ENCODE measurements at regions not wholly inside any gene's neighbourhood (a gene's known extent, or its start where the extent isn't known, plus 50 kb on each side); places are given as distances from the start of the nearest gene placed in this dataset.

GRCh38 chr12:67884596-67884995 is 104.7 kb upstream of the IFNG-AS1 start:
- intact Hi-C loops (cut with micrococcal nuclease; ENCODE audit: unreplicated experiment): no loop called here
- ATAC-seq (no peak), FAIRE-seq (no peak), DNase-seq (ENCODE audit: low spot score) (no peak)
- Histone ChIP-seq H3K27me3 (ENCODE audit: control insufficient read depth in 1 of 2, insufficient read depth in 2 of 2, low read length in 2 of 2) (no peaks in the 10 kb centered on the region), H3K27ac (ENCODE audit: extremely low read length, insufficient read depth, low read length) (no peak overlapping the region), H3K79me2 (ENCODE audit: insufficient read depth, low read length) (no peaks in the 10 kb centered on the region), H2AFZ (ENCODE audit: low read length) (no peak overlapping the region), H3K4me1 (ENCODE audit: insufficient read depth, low read length) (no peaks in the 10 kb centered on the region), H3K9me3 (ENCODE audit: low read length) (no peaks in the 10 kb centered on the region), H3K9ac (ENCODE audit: insufficient read depth, low read depth, low read length) (no peak overlapping the region), H4K20me1 (ENCODE audit: insufficient read depth, low read length) (no peaks in the 10 kb centered on the region), H3K36me3 (replicated peaks in 1 of 2; ENCODE audit: control insufficient read depth in 1 of 2, insufficient read depth in 2 of 2, low read length in 2 of 2) (no peaks in the 10 kb centered on the region), H3K4me3 (replicated peaks in 1 of 3; ENCODE audit: insufficient read depth in 1 of 3, low read depth in 2 of 3, low read length in 3 of 3) (no peak overlapping the region), H3K4me2 (ENCODE audit: low read depth, low read length) (no peak overlapping the region)
- ChIA-PET CTCF (ENCODE audit: low intra/inter-chr PET ratio, low total read pairs) (no interaction called here), POLR2A (no interaction called here)
- in situ Hi-C loops (cut with HindIII; ENCODE audit: extremely low pct_ligation_motif_present, low pct_unique_long_range_greater_than_20kb): no loop called here
- TF ChIP-seq CEBPZ (IDR thresholded peaks at IDR 0.05; ENCODE audit: low read length): no peak
- no peak for TF ChIP-seq KLF9 (CRISPR knock-in tag; IDR thresholded peaks at IDR 0.05; ENCODE audit: low read depth)
- TF ChIP-seq TRIM24 (CRISPR knock-in tag; IDR thresholded peaks at IDR 0.05): no peak
- no peak for TF ChIP-seq ZNF281 (CRISPR knock-in tag; IDR thresholded peaks at IDR 0.05; ENCODE audit: borderline replicate concordance)
- no peak for TF ChIP-seq ZNF256 (CRISPR knock-in tag; conservative IDR thresholded peaks at IDR 0.05)
- no peak for TF ChIP-seq RAD51 (IDR thresholded peaks at IDR 0.05; ENCODE audit: borderline replicate concordance)
- TF ChIP-seq ZNF512B (CRISPR knock-in tag; IDR thresholded peaks at IDR 0.05; ENCODE audit: borderline replicate concordance): no peak
- TF ChIP-seq CBX2 (IDR thresholded peaks at IDR 0.05; ENCODE audit: low read depth, low read length): no peak
- no peak for TF ChIP-seq CBX2 (CRISPR knock-in tag; IDR thresholded peaks at IDR 0.05; ENCODE audit: low read depth)
- TF ChIP-seq ELK4 (CRISPR knock-in tag; IDR thresholded peaks at IDR 0.05; ENCODE audit: borderline replicate concordance): no peak
- TF ChIP-seq TEAD2 (CRISPR knock-in tag; IDR thresholded peaks at IDR 0.05): no peak
- BruUV-seq (replicated peaks): no TSS peak
- WGBS (ENCODE audit: low lambda C conversion rate): 4% methylated on average over 2 of the region's 2 CpGs
